ENCODE measurements at regions not wholly inside any gene's neighbourhood (a gene's known extent, or its start where the extent isn't known, plus 50 kb on each side); places are given as distances from the start of the nearest gene placed in this dataset.

DNA sequence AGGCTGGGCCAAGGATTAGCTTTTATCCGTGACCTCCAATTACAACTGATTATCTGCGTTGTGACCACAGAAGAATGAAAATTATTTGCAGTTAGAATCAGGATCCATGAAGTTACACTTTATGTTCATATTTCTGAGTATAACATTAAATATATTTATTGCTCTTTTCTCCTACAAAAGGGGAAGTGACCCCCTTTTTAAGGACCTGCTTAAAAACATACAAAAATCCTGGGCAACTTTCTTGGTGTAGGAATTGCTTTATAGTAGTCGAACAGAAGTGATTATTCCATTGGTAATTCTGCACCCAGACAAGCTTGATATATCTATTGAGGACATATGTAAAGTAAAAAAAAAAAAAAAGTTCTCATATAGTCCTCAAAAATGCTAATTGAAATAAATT is 208.7 kb downstream of the MRPL39 start (continued):
- TF ChIP-seq RCOR1 (IDR thresholded peaks at IDR 0.05; ENCODE audit: low read depth, low read length): no peak
- no peak for TF ChIP-seq MAX (IDR thresholded peaks at IDR 0.05)
- TF ChIP-seq HMGXB4 (CRISPR knock-in tag; IDR thresholded peaks at IDR 0.05; ENCODE audit: borderline replicate concordance): no peak
- no peak for TF ChIP-seq NFE2L2 (conservative IDR thresholded peaks at IDR 0.05; ENCODE audit: low read length)
- no peak for TF ChIP-seq ZSCAN20 (CRISPR knock-in tag; IDR thresholded peaks at IDR 0.05)
- no peak for TF ChIP-seq FOXS1 (CRISPR knock-in tag; IDR thresholded peaks at IDR 0.05)

DNA sequence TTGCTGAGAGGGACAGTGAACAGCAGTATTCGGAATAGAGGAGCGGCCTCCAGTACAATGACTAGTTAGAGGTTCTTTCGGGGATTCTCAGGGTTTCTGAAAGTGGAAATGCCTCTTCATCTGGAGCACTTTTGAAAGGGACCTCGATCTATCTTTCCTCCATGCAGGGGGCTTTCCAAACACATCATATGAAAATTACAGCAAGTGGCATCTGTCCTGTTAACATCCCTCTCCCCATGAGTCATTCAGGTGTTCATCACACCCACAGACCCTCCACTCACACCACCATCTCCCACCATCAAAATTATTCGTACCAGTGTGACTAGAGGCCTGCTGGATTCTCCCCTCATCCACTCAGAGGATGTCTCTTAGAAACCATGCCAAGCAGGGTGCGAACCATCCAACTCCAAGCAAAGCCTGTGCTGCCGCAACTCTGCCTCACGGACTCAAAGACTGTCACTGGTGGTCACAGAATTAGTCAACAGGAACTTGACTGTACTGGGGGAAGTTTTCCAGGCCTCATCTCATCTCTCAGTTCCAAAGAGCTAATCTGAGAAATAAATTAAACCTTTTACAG is 211.1 kb downstream of the MRPL39 start:
- DNase-seq (ENCODE audit: low read depth in 1 of 2, low spot score in 1 of 2) (no peak), FAIRE-seq (no peak), ATAC-seq (no peak)
- TF ChIP-seq KDM1A (IDR thresholded peaks at IDR 0.05; ENCODE audit: low read depth) (no peak), JUNB (IDR thresholded peaks at IDR 0.05) (no peak), NFE2L2 (conservative IDR thresholded peaks at IDR 0.05; ENCODE audit: low read length) (no peak), ZFP36 (IDR thresholded peaks at IDR 0.05; ENCODE audit: borderline replicate concordance, partially characterized antibody) (no peak), HMGXB4 (CRISPR knock-in tag; IDR thresholded peaks at IDR 0.05; ENCODE audit: borderline replicate concordance) (no peak), NR3C1 (IDR thresholded peaks at IDR 0.05) (no peak), KDM5A (IDR thresholded peaks at IDR 0.05) (no peak), CHD2 (IDR thresholded peaks at IDR 0.05; ENCODE audit: low read length, partially characterized antibody) (no peak), SREBF2 (IDR thresholded peaks at IDR 0.05) (no peak), RNF2 (IDR thresholded peaks at IDR 0.05; ENCODE audit: borderline replicate concordance, low read depth) (no peak), GATA3 (IDR thresholded peaks at IDR 0.05; ENCODE audit: borderline replicate concordance) (no peak)
- H3K4me1 ChIP-seq: no peaks in the 10 kb centered on the region
- ChIA-PET POLR2A (no interaction called here), CTCF (no interaction called here)
- H3K9me3 ChIP-seq: no peaks in the 10 kb centered on the region
- no peak overlapping the region for H3K27ac ChIP-seq
- WGBS (ENCODE audit: missing lambda C conversion rate): 19% methylated on average over 8 of the region's 8 CpGs
- H3K4me3 ChIP-seq: no peak overlapping the region
- no peak overlapping the region for H3K4me2 ChIP-seq

- ATAC-seq: no peak
- no peak for DNase-seq (ENCODE audit: low read depth in 1 of 2, low spot score in 1 of 2)
- Histone ChIP-seq H3K4me2 (no peak overlapping the region), H3K27ac (no peak overlapping the region), H3K4me1 (no peaks in the 10 kb centered on the region), H3K9me3 (no peaks in the 10 kb centered on the region), H3K4me3 (no peak overlapping the region)
- no peak for FAIRE-seq
- 2% methylated on average over 3 of the region's 3 CpGs for WGBS (ENCODE audit: missing lambda C conversion rate)
- TF ChIP-seq HEYL (CRISPR knock-in tag; IDR thresholded peaks at IDR 0.05): no peak
- POLR2A ChIA-PET: no interaction called here
- CTCF ChIA-PET: no interaction called here
Observed at GRCh38 chr21:25391777-25392176, 215.5 kb downstream of the MRPL39 start.

DNA sequence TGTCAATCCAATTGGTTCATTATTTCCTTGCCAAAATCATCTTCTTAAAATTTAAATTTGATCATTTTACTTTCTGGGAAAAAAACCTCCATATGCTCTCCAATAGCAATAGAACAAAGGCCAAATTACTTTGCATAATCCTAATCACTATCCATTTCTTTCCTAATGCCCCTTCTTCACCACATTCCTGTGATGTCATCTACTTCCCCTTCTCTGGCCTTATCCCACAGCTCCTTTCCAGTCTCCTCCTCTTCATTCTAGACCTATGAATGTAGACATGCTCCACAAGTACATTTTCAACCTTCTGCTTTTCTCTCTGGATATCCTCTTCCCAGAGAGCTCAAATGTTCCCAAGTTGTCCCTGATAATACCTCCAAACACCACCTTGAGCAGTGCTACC is 216.6 kb downstream of the MRPL39 start:
- no peak for FAIRE-seq
- no peaks in the 10 kb centered on the region for H3K9me3 ChIP-seq
- no peaks in the 10 kb centered on the region for H3K4me1 ChIP-seq
- TF ChIP-seq GATA3 (IDR thresholded peaks at IDR 0.05; ENCODE audit: borderline replicate concordance): no peak
- TF ChIP-seq MAX (IDR thresholded peaks at IDR 0.05): no peak
- TF ChIP-seq HMGXB4 (CRISPR knock-in tag; IDR thresholded peaks at IDR 0.05; ENCODE audit: borderline replicate concordance): no peak
- TF ChIP-seq RAD21 (conservative IDR thresholded peaks at IDR 0.05 in 1 of 2, IDR thresholded peaks at IDR 0.05 in 1 of 2): no peak
- no peak for TF ChIP-seq JUNB (IDR thresholded peaks at IDR 0.05)
- no peak for TF ChIP-seq RFX5 (IDR thresholded peaks at IDR 0.05)
- TF ChIP-seq, protein P1, sequence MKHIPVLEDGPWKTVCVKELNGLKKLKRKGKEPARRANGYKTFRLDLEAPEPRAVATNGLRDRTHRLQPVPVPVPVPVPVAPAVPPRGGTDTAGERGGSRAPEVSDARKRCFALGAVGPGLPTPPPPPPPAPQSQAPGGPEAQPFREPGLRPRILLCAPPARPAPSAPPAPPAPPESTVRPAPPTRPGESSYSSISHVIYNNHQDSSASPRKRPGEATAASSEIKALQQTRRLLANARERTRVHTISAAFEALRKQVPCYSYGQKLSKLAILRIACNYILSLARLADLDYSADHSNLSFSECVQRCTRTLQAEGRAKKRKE (CRISPR knock-in tag; IDR thresholded peaks at IDR 0.05; ENCODE audit: low read depth): no peak
- TF ChIP-seq, protein P2, sequence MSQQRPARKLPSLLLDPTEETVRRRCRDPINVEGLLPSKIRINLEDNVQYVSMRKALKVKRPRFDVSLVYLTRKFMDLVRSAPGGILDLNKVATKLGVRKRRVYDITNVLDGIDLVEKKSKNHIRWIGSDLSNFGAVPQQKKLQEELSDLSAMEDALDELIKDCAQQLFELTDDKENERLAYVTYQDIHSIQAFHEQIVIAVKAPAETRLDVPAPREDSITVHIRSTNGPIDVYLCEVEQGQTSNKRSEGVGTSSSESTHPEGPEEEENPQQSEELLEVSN (IDR thresholded peaks at IDR 0.05; ENCODE audit: borderline replicate concordance, low read depth): no peak
- no peak for TF ChIP-seq KDM1A (IDR thresholded peaks at IDR 0.05; ENCODE audit: low read depth)
- no peak for TF ChIP-seq ZSCAN20 (CRISPR knock-in tag; IDR thresholded peaks at IDR 0.05)
- no peak for TF ChIP-seq KDM5A (IDR thresholded peaks at IDR 0.05)
- no peak for TF ChIP-seq HOXA7 (CRISPR knock-in tag; IDR thresholded peaks at IDR 0.05)
- no peak for TF ChIP-seq MAFK (IDR thresholded peaks at IDR 0.05; ENCODE audit: partially characterized antibody)
- TF ChIP-seq FOSB (CRISPR knock-in tag; IDR thresholded peaks at IDR 0.05): no peak
- no peak for TF ChIP-seq MYC (IDR thresholded peaks at IDR 0.05; ENCODE audit: borderline replicate concordance, low read length)
- TF ChIP-seq HEYL (CRISPR knock-in tag; IDR thresholded peaks at IDR 0.05): no peak

More for the DNA sequence above, 216.6 kb downstream of the MRPL39 start:
- no peak overlapping the region for H3K4me2 ChIP-seq
- POLR2A ChIA-PET: no interaction called here
- H3K4me3 ChIP-seq: no peak overlapping the region
- ATAC-seq (no peak), DNase-seq (ENCODE audit: low read depth in 1 of 2, low spot score in 1 of 2) (no peak)
- no peak overlapping the region for H3K27ac ChIP-seq
- CTCF ChIA-PET: no interaction called here

Data from A549 (cell line).